ENCODE measurements at regions not wholly inside any gene's neighbourhood (a gene's known extent, or its start where the extent isn't known, plus 50 kb on each side); places are given as distances from the start of the nearest gene placed in this dataset.

DNA sequence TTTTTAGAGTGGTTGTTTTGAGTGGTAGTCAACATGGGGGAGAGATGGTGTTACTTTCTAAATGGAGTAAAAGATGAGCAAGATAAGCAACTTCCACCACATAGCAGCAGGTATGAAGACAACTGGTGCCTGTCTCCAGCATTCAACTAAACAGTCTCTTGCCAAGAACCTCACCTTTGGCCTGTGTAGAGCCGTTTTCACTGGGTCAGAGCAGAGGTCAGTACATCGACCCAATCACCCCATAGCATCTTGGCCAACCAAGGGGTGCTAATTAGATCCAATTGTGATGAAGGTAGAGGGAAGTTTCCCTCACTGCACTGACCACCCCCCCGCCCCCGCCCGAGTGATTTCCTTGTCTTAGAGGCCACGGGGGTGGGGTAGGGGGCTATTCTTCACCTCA lies 188.2 kb downstream of the BLID start:
- TF ChIP-seq, protein P1, sequence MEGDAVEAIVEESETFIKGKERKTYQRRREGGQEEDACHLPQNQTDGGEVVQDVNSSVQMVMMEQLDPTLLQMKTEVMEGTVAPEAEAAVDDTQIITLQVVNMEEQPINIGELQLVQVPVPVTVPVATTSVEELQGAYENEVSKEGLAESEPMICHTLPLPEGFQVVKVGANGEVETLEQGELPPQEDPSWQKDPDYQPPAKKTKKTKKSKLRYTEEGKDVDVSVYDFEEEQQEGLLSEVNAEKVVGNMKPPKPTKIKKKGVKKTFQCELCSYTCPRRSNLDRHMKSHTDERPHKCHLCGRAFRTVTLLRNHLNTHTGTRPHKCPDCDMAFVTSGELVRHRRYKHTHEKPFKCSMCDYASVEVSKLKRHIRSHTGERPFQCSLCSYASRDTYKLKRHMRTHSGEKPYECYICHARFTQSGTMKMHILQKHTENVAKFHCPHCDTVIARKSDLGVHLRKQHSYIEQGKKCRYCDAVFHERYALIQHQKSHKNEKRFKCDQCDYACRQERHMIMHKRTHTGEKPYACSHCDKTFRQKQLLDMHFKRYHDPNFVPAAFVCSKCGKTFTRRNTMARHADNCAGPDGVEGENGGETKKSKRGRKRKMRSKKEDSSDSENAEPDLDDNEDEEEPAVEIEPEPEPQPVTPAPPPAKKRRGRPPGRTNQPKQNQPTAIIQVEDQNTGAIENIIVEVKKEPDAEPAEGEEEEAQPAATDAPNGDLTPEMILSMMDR (conservative IDR thresholded peaks at IDR 0.05): no peak
- TF ChIP-seq ZFX (IDR thresholded peaks at IDR 0.05): no peak
- H3K27ac ChIP-seq: no peak overlapping the region

DNA sequence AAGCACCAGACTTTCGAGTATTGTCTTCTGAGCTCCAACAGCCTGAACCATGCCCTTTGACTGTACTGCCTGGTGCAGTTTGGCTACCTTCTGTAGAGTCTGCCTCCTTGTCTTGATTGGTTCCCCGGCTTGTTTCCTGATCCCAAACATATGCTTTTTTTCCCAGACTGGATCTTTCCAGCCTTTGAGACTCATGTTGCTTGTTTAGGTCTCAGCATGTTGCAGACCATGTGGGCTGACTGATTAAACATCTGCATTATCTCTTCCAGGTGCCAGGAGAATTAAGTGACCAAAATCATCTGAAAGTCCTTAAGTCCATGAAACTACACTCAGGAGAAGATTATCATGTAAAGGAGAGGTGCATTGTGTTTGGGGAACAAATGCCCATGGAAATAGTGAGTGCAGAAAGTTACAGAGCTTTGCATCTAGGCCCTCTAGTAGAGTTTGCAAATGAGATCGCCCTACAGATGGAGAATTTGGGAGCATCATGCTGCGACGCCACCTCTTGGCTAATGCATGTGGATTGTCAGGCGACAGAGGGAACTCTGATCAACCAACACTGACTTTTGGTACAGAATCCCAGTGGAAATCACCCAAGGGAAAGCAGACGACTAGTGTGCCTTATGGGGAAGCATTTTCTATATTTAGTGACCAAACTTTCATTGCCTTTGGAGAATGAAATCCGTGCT lies 188.8 kb downstream of the BLID start:
- no peak for TF ChIP-seq ZFX (IDR thresholded peaks at IDR 0.05)
- TF ChIP-seq, protein P1 (conservative IDR thresholded peaks at IDR 0.05): no peak
- no peak overlapping the region for H3K27ac ChIP-seq

DNA sequence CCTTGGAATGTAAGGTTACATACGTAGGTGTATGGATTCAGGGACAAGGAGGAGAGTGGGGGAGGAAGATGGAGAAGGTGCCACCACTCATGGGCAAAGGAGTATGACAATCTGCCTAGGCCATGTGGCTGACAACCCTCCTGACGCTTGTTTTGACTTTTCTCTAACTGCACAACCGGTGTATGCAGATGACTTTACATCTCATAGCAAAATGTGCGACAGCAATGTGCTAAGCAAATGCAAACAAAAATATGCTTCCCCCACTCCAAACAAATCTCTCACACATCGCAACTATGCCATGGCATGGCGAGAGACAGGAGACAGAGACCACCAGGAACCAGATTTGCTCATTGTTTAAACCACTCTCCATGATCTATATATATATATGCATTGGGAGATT lies 191.8 kb downstream of the BLID start:
- TF ChIP-seq, protein P1 (conservative IDR thresholded peaks at IDR 0.05): no peak
- TF ChIP-seq ZFX (IDR thresholded peaks at IDR 0.05): no peak
- H3K27ac ChIP-seq: no peak overlapping the region

DNA sequence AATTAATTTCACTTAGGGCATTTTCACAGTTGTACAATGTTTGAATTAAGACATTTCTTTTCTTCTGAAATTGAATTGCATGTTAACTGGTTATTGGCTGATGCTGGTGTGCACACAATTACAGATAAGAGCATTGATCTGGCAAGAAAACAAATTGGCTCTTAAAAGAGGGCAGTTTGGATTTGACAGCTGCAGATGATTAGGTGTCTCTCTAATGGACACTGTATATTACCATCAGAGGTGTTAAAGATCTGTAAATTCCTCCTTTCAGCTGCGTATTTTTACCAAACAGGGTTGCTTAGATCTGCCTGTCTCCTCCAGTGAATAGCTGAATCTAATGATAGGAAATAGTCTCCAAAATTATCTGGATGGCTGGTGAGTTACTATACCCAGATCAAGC lies 198.5 kb downstream of the BLID start:
- H3K27ac ChIP-seq: no peak overlapping the region
- TF ChIP-seq, protein P1 (conservative IDR thresholded peaks at IDR 0.05): no peak
- TF ChIP-seq ZFX (IDR thresholded peaks at IDR 0.05): no peak

DNA sequence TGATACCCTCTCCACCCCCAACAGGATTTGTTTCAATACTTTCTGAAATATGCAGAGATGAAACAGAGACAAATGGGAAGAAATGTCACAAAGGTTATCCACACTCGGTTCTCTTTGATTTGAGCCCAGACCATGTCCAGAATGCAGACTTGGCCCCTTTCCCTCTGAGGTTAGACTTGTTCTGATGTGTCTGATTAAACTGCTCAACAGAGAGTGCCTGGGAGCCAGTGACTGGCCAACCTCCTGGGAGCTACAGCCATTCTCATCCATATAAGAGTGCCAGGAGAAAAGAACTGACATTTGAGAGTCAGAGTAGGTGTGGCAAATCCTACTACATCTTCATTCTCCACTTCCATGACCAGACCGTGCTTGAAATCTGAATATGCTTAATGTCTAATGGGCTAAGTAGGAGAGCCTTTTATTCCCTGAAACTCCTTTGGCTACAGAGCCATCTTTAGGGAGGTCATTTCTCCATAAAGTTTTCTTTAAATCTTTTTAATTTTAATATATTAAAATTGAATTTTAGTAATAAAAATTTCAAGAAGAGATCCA lies 201.4 kb downstream of the BLID start:
- H3K27ac ChIP-seq: no peak overlapping the region
- TF ChIP-seq, protein P1 (conservative IDR thresholded peaks at IDR 0.05): no peak
- no peak for TF ChIP-seq ZFX (IDR thresholded peaks at IDR 0.05)

DNA sequence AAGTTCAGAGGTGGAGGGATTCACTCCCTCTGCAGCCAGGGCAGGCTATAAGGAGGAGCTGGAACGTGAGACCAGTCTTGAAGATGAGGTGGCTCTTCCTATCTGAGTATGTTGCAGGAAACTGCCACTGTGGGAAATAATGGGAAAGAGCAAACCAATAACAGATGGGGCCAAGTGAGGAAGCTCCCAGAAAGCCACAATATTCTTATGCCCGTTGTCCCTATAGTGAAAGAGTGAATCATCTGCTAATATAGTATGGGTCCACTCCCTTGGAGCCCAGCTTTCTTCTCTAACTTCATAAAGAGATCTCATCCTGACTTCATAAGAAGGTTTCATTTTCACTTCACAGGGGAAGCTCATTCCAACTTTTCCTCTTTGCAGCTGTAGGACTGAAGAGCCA lies 206.4 kb downstream of the BLID start:
- H3K27ac ChIP-seq: no peak overlapping the region
- no peak for TF ChIP-seq ZFX (IDR thresholded peaks at IDR 0.05)
- TF ChIP-seq, protein P1 (conservative IDR thresholded peaks at IDR 0.05): no peak

DNA sequence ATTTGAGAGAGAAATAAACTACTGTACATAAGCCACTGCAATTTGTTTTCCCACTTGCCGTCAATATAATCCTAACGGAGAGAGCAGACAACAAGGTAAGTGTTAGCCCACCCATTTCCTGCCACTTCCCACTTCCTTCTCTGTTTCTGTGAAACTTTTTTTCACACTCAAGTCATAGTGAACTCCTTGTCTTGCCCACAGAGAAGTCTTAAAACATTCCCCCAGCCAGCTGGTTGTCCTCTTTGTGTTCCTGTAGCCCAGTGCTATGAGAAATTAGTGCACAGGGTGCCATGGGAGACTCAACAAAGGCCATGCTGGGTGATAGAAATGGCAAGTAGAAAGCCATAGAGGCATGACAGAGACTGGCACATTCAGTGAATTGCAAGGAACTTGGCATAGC lies 208.6 kb downstream of the BLID start:
- H3K27ac ChIP-seq: no peak overlapping the region
- TF ChIP-seq ZFX (IDR thresholded peaks at IDR 0.05): no peak
- TF ChIP-seq, protein P1 (conservative IDR thresholded peaks at IDR 0.05): no peak

All from C4-2B (cell line).